Endodermal cell (in vitro differentiated cells): ENCODE measurements at regions not wholly inside any gene's neighbourhood (a gene's known extent, or its start where the extent isn't known, plus 50 kb on each side); places are given as distances from the start of the nearest gene placed in this dataset.
"Not testable (repeated sequence)": the region's sequence is repeated elsewhere in the genome, so short reads cannot be mapped to it uniquely, and the experiment has no call there.

Experiments
- DNase-seq: peaks from one replicate; pipeline ENCODE4 v3.0.0-alpha.2; 2017
- H3K27ac ChIP-seq: 2 replicates; pipeline ENCODE4 v1.5.1; 2013; ENCODE audit warnings: mild to moderate bottlenecking, low read depth, low read length, moderate library complexity
- H3K27me3 ChIP-seq: 2 replicates; pipeline ENCODE4 v1.6.1; 2013; ENCODE audit warnings: mild to moderate bottlenecking, low read length, moderate library complexity; ENCODE audit not compliant: insufficient read depth, control insufficient read depth, poor library complexity, severe bottlenecking
- H3K36me3 ChIP-seq: 2 replicates; pipeline ENCODE4 v1.7.0; 2013; ENCODE audit warnings: mild to moderate bottlenecking, low read length, moderate library complexity; ENCODE audit not compliant: control insufficient read depth, insufficient read depth
- H3K4me1 ChIP-seq: one replicate; pipeline ENCODE4 v1.7.0; 2013; ENCODE audit warnings: low read length; ENCODE audit not compliant: control insufficient read depth, insufficient read depth
- H3K4me3 ChIP-seq: 2 replicates; pipeline ENCODE4 v1.5.1; 2013; ENCODE audit warnings: mild to moderate bottlenecking, low read length, moderate library complexity
- H3K9ac ChIP-seq: 2 replicates; pipeline ENCODE4 v1.6.1; 2013; ENCODE audit warnings: mild to moderate bottlenecking, low read length, moderate library complexity; ENCODE audit not compliant: poor library complexity, severe bottlenecking; ENCODE audit errors: extremely low read depth
- H3K9me3 ChIP-seq: 2 replicates; pipeline ENCODE4 v1.6.1; 2013; ENCODE audit warnings: mild to moderate bottlenecking, low read length, moderate library complexity; ENCODE audit not compliant: control insufficient read depth
- H3K27ac Mint-ChIP-seq: 2 replicates; pipeline ENCODE4 v1.8.0; 2020; ENCODE audit warnings: mixed read lengths
- H3K27me3 Mint-ChIP-seq: 2 replicates; pipeline ENCODE4 v1.8.0; 2021; ENCODE audit warnings: mild to moderate bottlenecking, mixed read lengths; ENCODE audit not compliant: insufficient read depth
- H3K36me3 Mint-ChIP-seq: 2 replicates; pipeline ENCODE4 v1.8.0; 2020; ENCODE audit warnings: low read depth, mixed read lengths
- H3K4me1 Mint-ChIP-seq: 2 replicates; pipeline ENCODE4 v1.8.0; 2020; ENCODE audit warnings: mixed read lengths
- H3K4me3 Mint-ChIP-seq: 2 replicates; pipeline ENCODE4 v1.8.0; 2020; ENCODE audit warnings: mild to moderate bottlenecking, moderate library complexity, mixed read lengths
- H3K9me3 Mint-ChIP-seq: 2 replicates; pipeline ENCODE4 v1.8.0; 2020; ENCODE audit warnings: mild to moderate bottlenecking, mixed read lengths
- CTCF ChIP-seq: fragments of 200-600 bp; sonication (generic); conservative IDR thresholded peaks from 2 replicates; pipeline ENCODE4 v1.5.0; 2021; ENCODE audit warnings: antibody characterized with exemption, mild to moderate bottlenecking
- WGBS, 2 experiments: methylation state at CpG; one replicate each; pipeline versions ENCODE4 v1.1.5 to v1.1.7; 2013; ENCODE audit warnings: missing lambda C conversion rate in 2 of 2, mixed read lengths in 1 of 2; ENCODE audit not compliant: insufficient coverage in 1 of 2, insufficient read length in 1 of 2; 5-methylcytosine and 5-hydroxymethylcytosine counted together

- no peak overlapping the region for H3K4me3 ChIP-seq
- TF ChIP-seq CTCF, result no peak
- H3K27me3 ChIP-seq, result no peaks in the 10 kb centered on the region
- no peaks in the 10 kb centered on the region for H3K36me3 ChIP-seq
- H3K4me1 Mint-ChIP-seq, result no peaks in the 10 kb centered on the region
- peak; percentile 26 for DNase-seq
- no peaks in the 10 kb centered on the region for H3K4me1 ChIP-seq
- H3K4me3 Mint-ChIP-seq, result no peak overlapping the region
- no peaks in the 10 kb centered on the region for H3K36me3 Mint-ChIP-seq
- 79 to 90% methylated on average over 11 of the region's 11 CpGs for WGBS, 2 experiments
- no peaks in the 10 kb centered on the region for H3K27me3 Mint-ChIP-seq
- H3K9me3 ChIP-seq, result no peaks in the 10 kb centered on the region
- H3K27ac ChIP-seq, result no peak overlapping the region
- H3K9ac ChIP-seq, result no peak overlapping the region
- H3K9me3 Mint-ChIP-seq, result peaks cover 2% of the 10 kb centered on the region
- no peak overlapping the region for H3K27ac Mint-ChIP-seq
Measured at GRCh38 chr22:49396817-49397216, 430.9 kb downstream of the BRD1 start.

GRCh38 chr22:49395617-49396016 lies 432.1 kb downstream of the BRD1 start:
- Histone ChIP-seq H3K9me3 (no peaks in the 10 kb centered on the region), H3K27ac (no peak overlapping the region), H3K27me3 (no peaks in the 10 kb centered on the region), H3K4me1 (no peaks in the 10 kb centered on the region), H3K36me3 (no peaks in the 10 kb centered on the region), H3K9ac (no peak overlapping the region), H3K4me3 (no peak overlapping the region)
- Mint-ChIP-seq H3K27ac (no peak overlapping the region), H3K27me3 (no peaks in the 10 kb centered on the region), H3K9me3 (peaks cover 2% of the 10 kb centered on the region), H3K4me3 (no peak overlapping the region), H3K36me3 (no peaks in the 10 kb centered on the region), H3K4me1 (no peaks in the 10 kb centered on the region)
- TF ChIP-seq CTCF, result no peak
- peak; percentile 14 for DNase-seq
- 94 to 96% methylated on average over 3 to 8 of the region's 8 CpGs for whole genome bisulfite sequencing, 2 experiments

- WGBS, 2 experiments, result 90 to 93% methylated on average over 4 to 5 of the region's 5 CpGs
- DNase-seq, result peak; percentile 6
- H3K27me3 Mint-ChIP-seq, H3K36me3 ChIP-seq, H3K36me3 Mint-ChIP-seq, H3K4me1 Mint-ChIP-seq, H3K9me3 ChIP-seq, H3K9me3 Mint-ChIP-seq, H3K4me3 Mint-ChIP-seq, H3K27ac ChIP-seq, H3K27ac Mint-ChIP-seq, H3K27me3 ChIP-seq, H3K9ac ChIP-seq, H3K4me1 ChIP-seq, H3K4me3 ChIP-seq: not testable (repeated sequence)
Measured at GRCh38 chr22:49395062-49395461, 432.6 kb downstream of the BRD1 start.

- H3K27me3 ChIP-seq, result no peaks in the 10 kb centered on the region
- no peaks in the 10 kb centered on the region for H3K4me1 ChIP-seq
- no peaks in the 10 kb centered on the region for H3K9me3 ChIP-seq
- no peaks in the 10 kb centered on the region for H3K4me1 Mint-ChIP-seq
- WGBS, 2 experiments, result 87% methylated on average over 7 of the region's 7 CpGs; no CpG with 5 or more reads in 1 of the 2 experiments
- no peak overlapping the region for H3K9ac ChIP-seq
- H3K27me3 Mint-ChIP-seq, result no peaks in the 10 kb centered on the region
- no peak for TF ChIP-seq CTCF
- no peak overlapping the region for H3K4me3 Mint-ChIP-seq
- no peaks in the 10 kb centered on the region for H3K36me3 Mint-ChIP-seq
- peaks cover 2% of the 10 kb centered on the region for H3K9me3 Mint-ChIP-seq
- H3K36me3 ChIP-seq, result no peaks in the 10 kb centered on the region
- H3K27ac Mint-ChIP-seq, result no peak overlapping the region
- peak; percentile 47 for DNase-seq
- no peak overlapping the region for H3K27ac ChIP-seq
- no peak overlapping the region for H3K4me3 ChIP-seq
Measured at GRCh38 chr22:49394116-49394785, 433.4 kb downstream of the BRD1 start.
